Middle frontal gyrus (tissue), 1 donor: ENCODE measurements at regions not wholly inside any gene's neighbourhood (a gene's known extent, or its start where the extent isn't known, plus 50 kb on each side); places are given as distances from the start of the nearest gene placed in this dataset.
A peak's percentile ranks its signal among the peaks of the same experiment; 100 is the strongest.
"Not testable (repeated sequence)": the region's sequence is repeated elsewhere in the genome, so short reads cannot be mapped to it uniquely, and the experiment has no call there.

Experiments used
- DNase-seq: peaks from one replicate; pipeline ENCODE4 v3.0.0-alpha.2; 2015; ENCODE audit warnings: low spot score; ENCODE audit errors: extremely low spot score

- peak; percentile 84 for DNase-seq
Observed at GRCh38 chr21:5128261-5128660, 5393.1 kb upstream of the TPTE start.

- not testable (repeated sequence) for DNase-seq
Observed at GRCh38 chr21:5133824-5134223, 5387.6 kb upstream of the TPTE start.

GRCh38 chr21:5136406-5136805, 5385.0 kb upstream of the TPTE start:
- not testable (repeated sequence) for DNase-seq

GRCh38 chr21:5137006-5137405, 5384.4 kb upstream of the TPTE start:
- not testable (repeated sequence) for DNase-seq

GRCh38 chr21:5138687-5139086, 5382.7 kb upstream of the TPTE start:
- DNase-seq, result not testable (repeated sequence)

GRCh38 chr21:5139528-5139927, 5381.9 kb upstream of the TPTE start:
- not testable (repeated sequence) for DNase-seq

- DNase-seq, result not testable (repeated sequence)
Observed at GRCh38 chr21:5143011-5143410, 5378.4 kb upstream of the TPTE start.

GRCh38 chr21:5144731-5145130, 5376.7 kb upstream of the TPTE start:
- DNase-seq, result not testable (repeated sequence)

GRCh38 chr21:5147685-5148084, 5373.7 kb upstream of the TPTE start:
- not testable (repeated sequence) for DNase-seq

- DNase-seq, result not testable (repeated sequence)
Observed at GRCh38 chr21:5149222-5149621, 5372.2 kb upstream of the TPTE start.

GRCh38 chr21:5153842-5154640, 5367.3 kb upstream of the TPTE start:
- DNase-seq, result not testable (repeated sequence)

GRCh38 chr21:5154641-5154982, 5366.8 kb upstream of the TPTE start:
- peak; percentile 63 for DNase-seq

GRCh38 chr21:5162693-5163574, 5358.4 kb upstream of the TPTE start:
- DNase-seq, result not testable (repeated sequence)

- not testable (repeated sequence) for DNase-seq
Observed at GRCh38 chr21:5165829-5166228, 5355.6 kb upstream of the TPTE start.
